DMS 273 (cell line): ENCODE measurements at regions not wholly inside any gene's neighbourhood (a gene's known extent, or its start where the extent isn't known, plus 50 kb on each side); places are given as distances from the start of the nearest gene placed in this dataset.

Experiments used
- DNase-seq: peaks from one replicate; lab custom pipeline; 2025; ENCODE audit not compliant: unreplicated experiment; lab: John Stamatoyannopoulos, UW

DNA sequence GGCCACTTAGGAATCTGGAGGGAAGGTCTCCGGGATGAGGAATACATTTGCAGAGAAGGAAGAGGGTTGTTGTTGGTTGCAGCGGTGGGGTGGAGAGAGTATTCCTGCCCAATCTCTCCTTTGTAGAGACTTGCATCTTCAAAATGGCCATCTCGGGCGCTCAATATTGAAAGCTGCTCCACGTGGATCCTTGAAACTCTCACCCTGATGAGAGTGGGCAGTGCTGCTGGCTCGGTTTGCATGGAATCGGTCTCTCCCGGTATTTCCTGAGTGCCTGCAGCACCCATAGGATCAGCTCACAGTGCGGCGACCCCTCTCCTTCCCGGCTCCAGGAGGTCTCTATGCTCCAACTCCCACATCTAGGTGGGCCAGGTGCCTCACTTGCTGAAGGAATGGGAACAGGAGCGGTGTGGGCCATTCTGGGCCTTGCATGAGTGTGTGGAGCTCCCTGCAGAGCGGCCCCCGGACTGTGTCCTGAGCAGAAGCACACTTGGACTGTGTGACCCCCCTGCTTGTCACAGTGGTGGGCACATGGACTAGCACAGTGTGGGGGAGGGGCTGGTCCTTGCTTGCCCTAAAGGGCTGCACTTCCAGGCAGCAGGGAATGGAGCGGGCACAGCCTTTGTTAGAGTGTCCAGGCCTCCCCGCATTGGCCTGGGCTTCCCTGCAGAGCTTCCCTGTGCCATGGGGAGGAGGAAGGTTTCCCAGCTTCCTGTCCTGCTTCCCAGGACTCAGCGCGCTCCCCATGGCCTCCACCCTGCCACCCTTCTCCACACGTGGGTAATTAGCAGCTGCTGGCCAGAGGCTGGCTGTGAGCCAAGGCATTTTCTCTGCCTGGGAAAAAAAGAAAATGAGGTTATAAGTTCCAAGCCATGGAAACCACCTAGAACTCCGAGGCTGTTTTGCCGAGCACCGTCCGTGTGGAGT lies 139.3 kb downstream of the IRF8 start:
- no peak for DNase-seq

DNA sequence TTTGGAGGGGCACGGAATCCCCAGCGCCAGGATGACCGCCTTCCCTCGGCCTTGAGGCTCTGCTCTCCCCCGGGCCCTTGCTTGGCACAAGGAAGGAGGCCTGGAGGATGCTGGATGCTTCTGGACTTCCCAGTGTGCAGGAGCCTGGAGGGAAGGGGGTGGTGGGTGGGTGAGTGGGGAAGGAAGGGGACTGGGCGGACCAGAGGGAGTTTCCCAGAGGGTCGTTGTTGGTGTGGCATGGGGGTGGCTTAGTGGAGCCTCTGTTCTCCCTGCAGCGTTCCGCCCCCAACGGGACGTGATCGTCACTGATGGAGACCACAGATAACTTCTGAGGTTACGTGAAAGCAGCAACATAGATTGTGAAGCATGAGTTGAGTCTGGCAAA lies 140.0 kb downstream of the IRF8 start:
- DNase-seq: no peak

DNA sequence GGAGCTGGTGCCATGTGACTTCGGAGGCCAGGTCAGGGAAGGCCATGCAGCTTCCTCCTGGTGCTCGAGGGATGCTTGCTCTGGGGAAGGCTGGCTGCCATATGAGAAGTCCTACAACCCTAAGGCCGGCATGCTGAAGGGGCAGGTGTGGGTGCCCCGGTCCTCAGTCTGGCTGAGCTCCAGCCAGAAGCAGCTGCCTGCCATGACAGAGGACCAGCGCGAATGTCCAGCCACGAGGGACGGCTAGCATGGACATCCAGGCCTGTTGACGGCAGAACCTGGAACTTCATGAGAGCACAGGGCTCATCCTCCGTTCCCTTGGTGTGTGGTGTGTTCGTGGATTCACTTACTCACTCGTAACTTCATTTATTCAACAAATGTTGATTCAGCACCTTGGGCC lies 140.6 kb downstream of the IRF8 start:
- DNase-seq: no peak

DNA sequence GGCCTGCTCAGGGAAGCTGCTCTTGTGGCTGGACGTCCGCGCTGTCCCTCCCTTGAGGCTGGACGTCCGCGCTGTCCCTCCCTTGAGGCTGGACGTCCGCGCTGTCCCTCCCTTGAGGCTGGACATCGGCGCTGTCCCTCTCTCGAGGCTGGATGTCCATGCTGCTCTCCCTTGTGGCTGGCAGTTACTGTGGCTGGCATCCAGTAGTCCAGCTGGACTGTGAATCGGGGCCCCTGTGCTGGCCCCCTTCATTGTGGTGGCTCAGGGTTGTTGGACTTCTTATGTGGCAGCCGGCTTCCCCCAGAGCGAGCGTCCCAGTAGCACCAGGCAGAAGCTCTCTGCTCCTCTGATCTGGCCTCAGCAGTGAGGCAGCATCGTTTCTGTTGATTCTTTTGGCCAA lies 141.5 kb downstream of the IRF8 start:
- DNase-seq: no peak

DNA sequence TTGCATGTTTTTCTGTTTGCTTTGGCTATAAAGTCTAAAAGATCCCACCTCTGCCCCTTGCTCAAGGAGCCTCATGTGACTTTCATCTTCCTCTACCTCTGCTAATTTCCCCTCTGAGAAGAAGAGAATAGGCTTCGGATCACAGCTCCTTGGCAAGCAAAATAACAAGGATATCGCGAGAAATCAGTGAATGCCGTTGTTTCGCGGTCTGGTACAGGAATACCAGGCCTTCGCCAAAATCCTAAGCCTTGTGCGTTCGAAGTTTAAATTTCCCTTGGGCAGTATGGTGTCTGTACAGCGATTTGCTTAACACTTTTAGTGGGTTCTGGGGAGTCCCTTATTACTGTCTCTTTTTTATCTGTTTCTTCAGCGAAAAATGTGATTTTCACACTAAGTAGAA lies 142.3 kb downstream of the IRF8 start:
- no peak for DNase-seq

DNA sequence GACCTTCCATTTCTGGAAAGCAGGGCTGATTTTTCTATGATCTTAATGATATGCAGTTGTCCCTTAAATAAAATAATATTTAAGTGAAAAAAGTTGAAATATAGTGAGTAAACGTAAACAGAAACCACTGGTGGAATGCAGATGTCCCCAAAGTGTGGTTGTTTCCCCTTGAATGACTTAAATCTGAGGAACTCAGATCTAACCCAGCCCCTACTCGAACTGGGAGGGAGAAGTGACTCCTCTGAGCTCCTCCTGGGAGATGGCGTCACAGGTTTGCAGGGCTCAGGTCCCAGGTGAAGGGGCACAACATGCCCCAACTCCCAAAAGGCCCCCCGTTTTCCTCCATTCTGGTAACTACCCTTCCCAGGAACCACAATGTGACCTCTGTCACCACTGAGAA lies 142.8 kb downstream of the IRF8 start:
- DNase-seq: no peak

DNA sequence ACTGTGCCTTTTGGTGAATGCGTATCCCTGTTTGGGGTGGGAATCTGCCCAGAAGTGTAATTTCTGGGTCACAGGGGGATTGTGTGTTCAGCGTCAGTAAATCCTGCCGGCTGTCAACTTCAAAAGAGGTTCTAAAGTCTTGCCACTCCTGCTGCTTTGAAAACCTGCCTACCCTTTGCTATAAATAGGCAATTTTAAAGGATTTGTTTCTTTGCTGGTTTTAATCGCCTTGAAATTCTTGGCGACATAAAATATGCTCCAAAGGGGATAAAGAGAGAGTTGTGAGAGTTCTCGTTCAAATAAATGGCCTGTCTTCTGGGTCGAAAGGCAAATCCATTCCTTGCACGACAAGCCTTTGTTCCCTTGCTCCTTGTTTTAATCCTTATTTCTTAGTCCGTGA lies 143.4 kb downstream of the IRF8 start:
- no peak for DNase-seq

DNA sequence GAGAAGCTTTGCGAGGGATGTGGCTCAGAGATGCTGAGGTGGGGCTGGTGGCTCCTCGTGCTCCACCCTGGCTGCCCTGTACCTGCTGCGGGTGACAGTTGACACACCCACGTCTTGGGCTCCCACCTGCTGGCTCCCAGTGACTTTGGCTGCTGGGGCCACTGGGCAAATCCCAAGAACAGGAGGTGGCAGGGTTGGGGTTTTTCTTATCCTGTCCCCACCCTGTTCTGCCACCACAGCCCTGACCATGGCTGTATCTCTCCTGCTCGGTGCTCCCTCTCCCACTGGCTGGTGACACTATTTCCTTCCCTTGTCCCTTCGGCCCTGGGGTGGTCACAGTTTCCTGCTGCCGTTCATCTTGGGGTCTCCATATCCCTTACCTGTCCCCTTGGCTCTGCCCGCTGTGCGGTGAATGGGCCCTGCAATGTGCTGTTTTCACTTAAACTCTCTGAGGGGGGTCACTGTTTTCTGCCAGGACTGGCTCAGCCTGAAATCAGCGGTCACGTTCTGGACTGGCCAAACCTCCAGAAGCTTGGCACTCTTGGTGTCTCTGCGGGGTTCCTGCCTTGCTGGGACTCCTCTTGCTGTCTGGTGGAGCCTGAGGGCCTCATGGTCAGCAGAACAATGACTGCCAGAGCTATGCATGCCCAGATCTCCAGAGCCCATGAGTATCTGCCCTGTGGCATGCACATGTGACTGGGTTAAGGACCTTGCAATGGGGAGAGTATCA lies 144.2 kb downstream of the IRF8 start:
- DNase-seq: no peak

DNA sequence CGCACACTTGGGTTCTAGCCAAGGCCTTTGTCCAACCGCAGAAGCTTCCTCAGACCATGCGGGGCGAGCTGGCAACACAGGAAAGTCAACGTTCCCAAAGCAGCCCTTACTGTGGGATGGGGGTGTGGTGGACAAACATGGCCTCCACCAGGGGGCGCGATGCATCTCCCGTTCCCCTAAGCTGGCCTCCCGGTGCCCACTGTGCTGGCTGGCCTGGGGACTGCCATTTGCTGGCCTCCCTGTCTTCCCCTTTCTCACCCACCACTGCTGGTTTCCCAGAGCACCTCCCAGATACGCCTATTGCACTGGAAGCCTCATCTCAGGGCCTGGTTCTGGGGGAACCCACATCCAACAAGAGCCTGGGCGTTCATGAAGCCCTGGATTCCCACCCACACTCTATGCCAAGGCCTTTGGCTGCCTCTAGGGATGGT lies 145.3 kb downstream of the IRF8 start:
- peak; percentile 53 for DNase-seq

DNA sequence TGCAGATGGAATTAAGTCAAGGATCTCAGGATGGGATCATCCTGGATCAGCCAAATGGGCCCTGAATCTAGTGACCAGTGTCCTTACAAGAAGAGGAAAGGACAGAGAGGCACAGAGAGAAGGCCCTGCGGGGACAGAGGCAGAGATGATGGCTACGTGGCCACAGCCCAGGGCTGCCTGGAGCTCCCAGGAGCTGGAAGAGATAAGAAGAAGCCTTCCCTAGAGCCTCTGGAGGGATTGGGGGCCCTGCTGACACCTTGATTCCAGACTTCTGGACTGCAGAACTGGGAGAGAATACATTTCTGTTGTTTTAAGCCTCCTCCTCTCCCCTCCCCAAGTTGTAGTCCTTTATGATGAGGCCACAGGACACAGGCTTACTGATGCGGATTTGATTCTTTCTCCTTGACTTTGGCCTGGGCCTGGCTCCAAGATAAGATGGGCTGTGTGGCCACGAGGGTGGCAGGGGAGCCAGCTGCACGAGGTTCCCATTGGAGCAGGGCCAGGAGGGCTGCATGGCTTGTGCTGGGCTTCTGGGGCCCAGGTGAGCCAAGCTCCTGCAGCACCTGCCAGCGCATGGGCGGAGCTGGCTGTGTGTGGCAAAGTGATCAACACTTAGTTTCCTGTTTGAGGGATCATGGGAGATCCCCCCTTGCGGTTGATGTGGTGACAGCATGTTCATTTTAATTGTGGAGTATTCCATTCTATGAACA lies 146.1 kb downstream of the IRF8 start:
- DNase-seq: no peak

DNA sequence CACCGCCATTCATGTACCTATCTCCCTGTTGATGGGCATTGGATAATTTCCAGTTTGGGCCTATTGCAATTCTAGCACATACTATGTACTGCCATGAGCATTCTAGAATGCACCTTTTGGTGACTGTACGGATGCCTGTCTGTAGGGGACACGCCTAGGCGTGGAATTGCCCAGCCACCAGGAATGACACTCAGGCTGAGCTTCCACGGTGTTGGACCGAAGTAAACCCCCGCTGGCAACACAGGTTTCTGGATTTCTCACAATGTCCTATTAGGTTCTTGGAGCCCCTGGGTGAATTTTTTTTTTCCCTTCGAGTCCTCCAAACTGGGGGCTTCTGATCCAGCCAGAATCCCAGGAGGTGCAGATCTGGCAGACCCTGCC lies 146.6 kb downstream of the IRF8 start:
- DNase-seq: no peak

DNA sequence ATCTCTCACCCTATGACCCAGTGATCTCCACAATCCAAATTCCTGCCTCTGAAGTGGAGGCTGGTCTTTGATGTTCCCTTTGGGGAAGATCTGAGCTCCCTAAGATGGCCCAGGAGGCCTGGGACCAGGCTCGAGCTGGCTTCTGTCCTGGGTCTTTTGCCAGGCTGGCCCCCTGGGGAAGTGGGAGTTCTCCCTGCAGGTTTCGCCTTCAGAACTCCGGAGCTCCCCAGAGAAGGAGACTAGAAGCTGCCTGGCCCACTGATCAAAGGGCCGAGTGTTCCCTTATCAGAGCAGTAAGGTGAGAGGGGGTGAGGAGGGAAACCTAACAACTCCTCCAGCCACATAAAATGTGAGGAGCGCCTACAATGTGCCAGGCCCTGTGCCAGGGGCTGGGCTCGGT lies 147.1 kb downstream of the IRF8 start:
- DNase-seq: no peak

DNA sequence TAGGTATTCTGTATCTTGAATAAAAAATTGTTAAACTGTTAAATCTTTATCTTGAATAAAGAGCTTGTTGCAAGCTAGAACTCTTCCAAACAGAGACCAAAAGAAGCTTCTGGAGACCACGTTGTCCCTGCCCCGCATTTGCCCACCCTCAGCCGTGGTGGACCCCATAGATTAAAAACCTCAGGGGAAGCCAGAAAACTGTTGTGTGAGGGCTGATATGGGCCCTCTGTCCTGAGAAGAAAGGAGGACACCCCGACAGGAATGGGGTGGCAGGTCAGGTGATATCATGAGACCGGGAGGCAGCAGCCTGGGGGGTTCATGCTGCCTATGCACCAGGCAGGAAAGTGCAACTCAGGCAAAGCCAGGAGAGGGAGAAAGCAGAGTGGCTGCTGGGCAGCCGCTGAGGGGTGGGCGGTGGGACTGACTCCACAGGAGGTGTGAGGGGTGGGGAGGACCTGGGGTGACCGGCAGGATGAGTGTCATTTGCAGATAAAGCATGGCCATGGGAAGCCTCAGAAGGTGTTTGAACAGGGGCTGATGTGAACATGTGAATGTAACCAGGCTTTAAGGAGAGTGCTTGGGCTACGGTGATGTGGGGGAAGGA lies 147.8 kb downstream of the IRF8 start:
- DNase-seq: no peak

DNA sequence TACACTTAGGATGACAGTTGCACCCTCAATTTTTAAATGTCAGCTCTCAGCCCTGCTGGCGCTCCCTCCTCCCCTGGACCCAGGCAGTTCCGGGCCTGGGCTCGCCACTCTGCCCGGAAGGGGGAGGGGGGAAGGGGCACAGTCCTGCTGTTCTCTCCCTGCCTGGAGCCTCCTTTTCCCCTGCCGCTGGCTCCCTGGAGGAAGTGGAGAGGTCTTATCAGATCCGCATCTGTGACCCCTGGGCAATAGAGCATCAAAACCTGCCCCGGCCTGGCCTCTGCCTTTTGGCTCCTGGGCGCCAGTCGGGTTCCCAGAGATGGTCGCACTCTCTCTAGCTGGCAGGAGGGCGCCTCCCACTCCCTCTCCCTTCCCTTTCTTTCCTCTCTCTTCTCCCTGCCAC lies 149.3 kb downstream of the IRF8 start:
- no peak for DNase-seq

DNA sequence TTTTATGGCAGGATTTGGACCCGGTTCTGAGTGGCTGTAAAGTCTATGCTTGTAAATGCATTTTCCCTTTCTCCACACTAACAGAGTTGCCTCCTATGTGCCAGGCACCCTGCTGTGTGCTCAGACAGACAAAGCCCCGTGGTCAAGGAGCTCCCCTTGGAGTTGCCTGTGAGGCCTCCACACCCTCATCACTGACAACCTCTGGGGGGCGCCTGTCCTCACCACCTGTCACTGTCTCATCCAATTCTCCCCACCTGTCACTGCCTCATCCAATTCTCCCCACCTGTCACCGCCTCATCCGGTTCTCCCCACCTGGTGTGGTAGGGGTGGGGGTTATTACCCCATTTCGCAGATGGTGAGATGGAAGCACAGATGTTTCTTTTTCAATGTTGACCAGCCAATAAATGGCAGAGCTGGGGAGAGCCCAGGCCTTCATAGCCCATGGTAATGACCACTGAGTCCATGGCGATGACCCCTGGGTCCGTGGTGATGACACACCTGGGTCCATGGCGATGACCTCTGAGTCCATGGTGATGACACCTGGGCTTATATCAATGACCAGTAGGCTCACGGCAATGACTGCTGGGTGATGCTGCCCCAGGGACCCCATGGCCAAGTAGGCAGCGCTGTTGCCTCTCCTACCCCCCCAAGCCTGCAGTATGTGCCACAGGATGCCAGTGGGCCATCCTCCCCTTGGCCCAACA lies 150.1 kb downstream of the IRF8 start:
- no peak for DNase-seq

DNA sequence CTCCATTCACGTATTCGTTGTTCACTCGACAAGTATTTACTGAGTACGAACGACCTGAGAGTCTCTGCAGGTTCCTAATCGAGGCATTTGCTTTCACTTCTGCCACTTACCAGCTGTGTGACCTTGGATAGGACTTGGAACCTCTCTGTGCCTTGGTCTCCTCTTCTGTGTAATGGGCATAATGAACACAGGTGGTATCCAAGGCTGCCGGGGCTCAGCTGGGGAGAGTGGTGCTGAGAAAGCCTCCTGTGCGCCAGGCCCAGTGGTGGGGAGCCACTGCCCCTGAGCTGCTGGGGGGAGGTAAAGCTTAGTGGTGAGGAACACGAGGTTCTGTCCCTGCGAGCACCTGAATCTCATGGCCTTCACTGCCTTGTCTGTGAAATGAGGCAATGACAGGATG lies 150.7 kb downstream of the IRF8 start:
- no peak for DNase-seq

DNA sequence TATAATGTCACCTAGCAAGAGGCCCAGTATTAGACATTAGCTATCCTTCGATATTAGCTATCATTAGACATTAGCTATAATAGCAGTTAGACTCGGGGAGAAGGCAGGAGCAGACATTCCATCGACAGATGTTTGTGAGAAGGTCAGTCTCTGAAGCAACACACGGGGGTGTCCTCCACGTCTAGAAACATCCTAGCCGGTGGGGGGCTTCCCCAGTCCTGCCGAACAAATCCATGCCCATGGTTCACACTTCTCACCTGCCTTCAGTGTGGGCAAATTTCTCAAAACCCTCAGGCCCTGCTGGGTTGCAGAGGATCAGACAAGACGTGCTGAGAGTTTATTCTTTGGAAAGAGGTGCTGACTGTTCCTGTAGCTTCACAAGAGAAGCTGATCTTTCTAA lies 151.1 kb downstream of the IRF8 start:
- DNase-seq: no peak

DNA sequence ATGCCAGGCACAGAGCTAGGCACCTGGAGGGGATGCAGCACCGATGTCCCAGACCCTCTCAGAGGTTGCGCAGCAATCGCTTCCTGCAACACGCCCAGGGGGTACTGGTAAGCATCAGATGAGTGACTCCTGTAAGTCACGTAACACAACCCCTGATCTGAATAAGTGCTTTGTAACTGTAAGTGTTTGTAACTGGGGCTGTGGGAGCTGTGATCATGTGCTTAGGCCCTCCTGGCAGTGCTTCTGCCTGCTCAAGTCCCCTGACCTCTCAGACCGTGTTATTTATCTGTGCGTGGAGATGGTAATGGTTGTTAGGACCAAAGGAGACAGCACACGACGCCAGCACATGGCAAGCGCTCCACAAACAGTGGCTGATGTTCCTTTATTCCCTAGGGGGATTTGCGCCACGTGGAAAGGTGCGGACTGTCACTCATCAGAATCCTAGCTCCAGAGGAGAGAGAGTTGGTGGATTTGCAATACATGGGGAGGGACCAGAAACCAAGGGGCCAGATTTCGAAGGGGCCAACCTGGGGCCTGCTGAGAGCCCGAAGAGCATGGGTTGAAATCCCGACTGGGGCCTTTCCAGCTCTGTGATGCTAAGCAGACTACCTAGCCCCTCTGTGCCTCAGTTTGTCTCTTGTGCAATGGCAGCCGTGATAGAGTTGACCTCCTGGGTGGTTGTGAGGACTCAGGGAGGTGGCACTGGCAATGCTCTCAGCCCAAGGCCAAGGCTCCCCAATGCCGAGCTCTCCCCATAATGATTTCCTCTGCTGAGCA lies 151.8 kb downstream of the IRF8 start:
- DNase-seq: no peak

DNA sequence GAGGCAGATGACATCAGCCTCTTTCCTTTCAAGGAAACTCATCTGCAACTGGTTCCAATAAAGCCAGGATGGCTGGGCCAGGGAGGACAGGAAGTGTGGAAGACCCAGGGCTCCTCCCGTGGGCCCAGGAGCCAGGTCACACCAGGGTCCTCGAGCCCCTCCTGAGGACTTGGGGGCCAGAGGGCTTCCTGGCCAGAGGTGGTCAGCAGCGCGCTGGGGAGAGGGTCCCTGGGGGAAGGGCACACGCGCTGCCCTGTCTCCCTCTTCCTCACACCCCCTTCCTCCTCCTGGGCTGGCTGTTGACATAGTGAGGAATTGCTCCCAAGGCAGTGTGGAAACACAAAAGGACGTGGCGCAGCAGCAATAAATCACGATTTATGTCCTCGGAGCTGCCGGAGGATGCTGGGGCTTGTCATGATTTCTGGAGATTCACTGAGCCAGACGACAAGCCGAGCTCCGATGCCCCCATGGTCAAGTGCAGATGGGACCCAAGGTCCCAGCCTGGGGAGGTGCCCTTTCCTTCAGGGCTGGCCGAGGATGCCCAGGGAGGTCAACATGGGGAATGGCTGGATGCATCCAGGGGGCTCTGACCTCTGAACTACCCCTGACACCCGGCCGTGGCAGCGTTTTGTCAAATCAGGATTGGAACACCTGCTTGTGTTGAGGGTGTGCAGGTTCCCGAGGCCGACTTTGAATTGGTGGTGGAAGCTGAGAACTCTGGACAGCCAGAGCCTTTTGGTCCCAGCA lies 152.6 kb downstream of the IRF8 start:
- no peak for DNase-seq
